NOMO-1 (cell line): ENCODE measurements at regions not wholly inside any gene's neighbourhood (a gene's known extent, or its start where the extent isn't known, plus 50 kb on each side); places are given as distances from the start of the nearest gene placed in this dataset.
"Not testable (repeated sequence)": the region's sequence is repeated elsewhere in the genome, so short reads cannot be mapped to it uniquely, and the experiment has no call there.

Experiments used
- DNase-seq, 2 experiments: peaks; one replicate each; lab custom pipeline; 2025; ENCODE audit not compliant: unreplicated experiment in 2 of 2; lab: John Stamatoyannopoulos, UW

- no peak for DNase-seq
These were observed 555.0 kb upstream of the ADGRB3 start for GRCh38 chr6:68080074-68080473.

- no peak for DNase-seq
These were observed 557.4 kb upstream of the ADGRB3 start for GRCh38 chr6:68077661-68078060.

GRCh38 chr6:68071740-68072139, 563.3 kb upstream of the ADGRB3 start:
- no peak for DNase-seq

- DNase-seq: no peak
These were observed 565.0 kb upstream of the ADGRB3 start for GRCh38 chr6:68069921-68070710.

GRCh38 chr6:68059899-68060298, 575.2 kb upstream of the ADGRB3 start:
- DNase-seq: no peak

- DNase-seq: no peak
These were observed 575.8 kb upstream of the ADGRB3 start for GRCh38 chr6:68059261-68059660.

GRCh38 chr6:68056596-68056995, 578.5 kb upstream of the ADGRB3 start:
- DNase-seq: not testable (repeated sequence)

GRCh38 chr6:68054756-68055155, 580.3 kb upstream of the ADGRB3 start:
- DNase-seq: no peak

GRCh38 chr6:68053805-68054373, 581.2 kb upstream of the ADGRB3 start:
- DNase-seq: no peak

- DNase-seq: no peak
These were observed 582.8 kb upstream of the ADGRB3 start for GRCh38 chr6:68052234-68052633.

- DNase-seq: no peak
These were observed 585.5 kb upstream of the ADGRB3 start for GRCh38 chr6:68049562-68049961.

GRCh38 chr6:68046756-68047155, 588.3 kb upstream of the ADGRB3 start:
- DNase-seq: no peak

GRCh38 chr6:68046302-68046701, 588.8 kb upstream of the ADGRB3 start:
- no peak for DNase-seq

- DNase-seq: no peak
These were observed 589.9 kb upstream of the ADGRB3 start for GRCh38 chr6:68045193-68045592.

- DNase-seq: no peak
These were observed 590.8 kb upstream of the ADGRB3 start for GRCh38 chr6:68044264-68044663.

GRCh38 chr6:68043122-68043398, 592.0 kb upstream of the ADGRB3 start:
- DNase-seq: no peak

- DNase-seq: no peak
These were observed 592.6 kb upstream of the ADGRB3 start for GRCh38 chr6:68042339-68043121.

GRCh38 chr6:68040780-68041179, 594.3 kb upstream of the ADGRB3 start:
- DNase-seq: no peak

- DNase-seq: no peak
These were observed 594.7 kb upstream of the ADGRB3 start for GRCh38 chr6:68040312-68040778.

GRCh38 chr6:68039641-68040311, 595.3 kb upstream of the ADGRB3 start:
- DNase-seq: no peak

GRCh38 chr6:68038815-68039408, 596.2 kb upstream of the ADGRB3 start:
- no peak for DNase-seq
